Uterus (tissue), 2 donors: ENCODE measurements at regions not wholly inside any gene's neighbourhood (a gene's known extent, or its start where the extent isn't known, plus 50 kb on each side); places are given as distances from the start of the nearest gene placed in this dataset.

Source experiments
- CTCF ChIP-seq, 4 experiments: fragments of 200-600 bp in 2 of 4; fragments of 450-650 bp in 2 of 4; sonication (generic) in 2 of 4; IDR thresholded peaks; one replicate each; pipeline ENCODE4 v1.5.1; 2016 to 2019; ENCODE audit warnings: antibody characterized with exemption in 4 of 4, mild to moderate bottlenecking in 2 of 4, moderate library complexity in 1 of 4
- POLR2A ChIP-seq, 2 donors: fragments of 450-650 bp; IDR thresholded peaks; one replicate each; pipeline ENCODE4 v1.6.1; 2016; ENCODE audit warnings: antibody characterized with exemption in 2 of 2, mild to moderate bottlenecking in 1 of 2, moderate library complexity in 1 of 2

- TF ChIP-seq CTCF (IDR thresholded peaks at IDR 0.05) (no peak), POLR2A (IDR thresholded peaks at IDR 0.05) (no peak)
Observed at GRCh38 chr15:62528505-62528904, 363.4 kb upstream of the C2CD4B start.
